BLaER1 treated with 17β-estradiol and CSF1 and Interleukin-3, amounts not matched to agents 10 nM and 100 nM (cell line): ENCODE measurements at regions not wholly inside any gene's neighbourhood (a gene's known extent, or its start where the extent isn't known, plus 50 kb on each side); places are given as distances from the start of the nearest gene placed in this dataset.

Experiments used
- H3K27ac ChIP-seq, 11 experiments: shearing (Covaris generic); formaldehyde crosslinking; 2 replicates each; pipeline ENCODE4 v1.8.1; 2022
- H3K27me3 ChIP-seq, 11 experiments: shearing (Covaris generic); formaldehyde crosslinking; 2 replicates each; pipeline ENCODE4 v1.8.1; 2022
- H3K36me3 ChIP-seq, 11 experiments: shearing (Covaris generic); formaldehyde crosslinking; 2 replicates each; pipeline ENCODE4 v1.8.1; 2022
- H3K4me1 ChIP-seq, 10 experiments: shearing (Covaris generic); formaldehyde crosslinking; 2 replicates each; pipeline ENCODE4 v1.8.1; 2022
- H3K4me2 ChIP-seq, 11 experiments: shearing (Covaris generic); formaldehyde crosslinking; 2 replicates each; pipeline ENCODE4 v1.8.1; 2022
- H3K4me3 ChIP-seq, 10 experiments: shearing (Covaris generic); formaldehyde crosslinking; 2 replicates each; pipeline ENCODE4 v1.8.1; 2022
- H3K9ac ChIP-seq, 11 experiments: shearing (Covaris generic); formaldehyde crosslinking; 2 replicates each; pipeline ENCODE4 v1.8.1; 2022
- H3K9me3 ChIP-seq, 11 experiments: shearing (Covaris generic); formaldehyde crosslinking; replicated peaks in 1 of 11; 2 replicates each; pipeline ENCODE4 v1.8.1; 2022
- H4K20me1 ChIP-seq, 11 experiments: shearing (Covaris generic); formaldehyde crosslinking; 2 replicates each; pipeline ENCODE4 v1.8.1; 2022
- Cebpa-rat ChIP-seq, 11 experiments: shearing (Covaris generic); IDR thresholded peaks; 2 replicates each; pipeline ENCODE4 v1.8.1; 2022

DNA sequence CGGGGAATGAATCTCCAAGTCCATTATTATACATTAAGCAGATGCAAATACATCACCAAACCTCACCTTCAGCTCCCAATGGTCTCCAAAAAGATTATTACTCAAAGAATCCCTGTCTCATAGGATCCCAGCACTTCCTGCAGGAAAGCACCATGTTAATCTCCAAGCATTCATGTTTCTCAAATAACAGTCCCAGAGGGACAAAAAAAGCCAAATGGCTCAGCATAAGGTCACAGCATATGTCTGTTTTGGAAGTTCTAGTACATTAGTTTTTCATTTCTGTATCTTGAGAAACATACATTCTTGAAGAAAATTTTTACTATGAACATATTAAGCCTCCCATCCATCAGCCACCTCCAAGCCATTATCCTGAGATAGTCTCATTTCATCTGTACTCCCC lies 103.3 kb downstream of the METTL4 start:
- TF ChIP-seq Cebpa-rat (IDR thresholded peaks at IDR 0.05): no peak

DNA sequence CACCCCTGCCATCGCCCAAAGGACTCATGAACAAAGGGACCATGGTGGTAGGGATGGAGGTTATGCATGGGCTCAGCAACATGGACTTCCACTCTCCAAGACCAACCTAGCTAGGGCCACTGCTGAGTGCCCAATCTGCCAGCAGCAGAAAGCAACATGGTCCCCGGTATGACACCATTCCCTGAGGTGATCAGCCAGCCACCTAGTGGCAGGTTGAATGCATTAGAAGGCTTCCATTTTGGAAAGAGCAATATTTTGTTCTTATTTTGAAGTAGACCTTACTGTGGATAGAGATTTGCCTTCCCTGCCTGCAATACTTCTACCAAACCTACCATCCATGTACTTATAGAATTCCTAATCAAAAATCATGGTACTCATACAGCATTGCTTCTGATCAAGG lies 99.8 kb downstream of the METTL4 start:
- Histone ChIP-seq H3K4me3 (no peak overlapping the region), H4K20me1 (no peaks in the 10 kb centered on the region), H3K27me3 (no peaks in the 10 kb centered on the region), H3K27ac (no peak overlapping the region), H3K4me2 (no peak overlapping the region), H3K4me1 (no peaks in the 10 kb centered on the region), H3K36me3 (no peaks in the 10 kb centered on the region), H3K9ac (no peak overlapping the region), H3K9me3 (peaks cover 0 to 23% (median 0%) of the 10 kb centered on the region in 11 experiments; a peak in 10 of 22 replicates)
- TF ChIP-seq Cebpa-rat (IDR thresholded peaks at IDR 0.05): no peak

More for the DNA sequence above, 103.3 kb downstream of the METTL4 start:
- Histone ChIP-seq H3K4me3 (no peak overlapping the region), H3K27me3 (no peaks in the 10 kb centered on the region), H4K20me1 (no peaks in the 10 kb centered on the region), H3K36me3 (no peaks in the 10 kb centered on the region), H3K4me2 (no peak overlapping the region), H3K4me1 (no peaks in the 10 kb centered on the region), H3K9ac (no peak overlapping the region), H3K9me3 (peaks cover 0 to 18% (median 0%) of the 10 kb centered on the region in 11 experiments; a peak in 10 of 22 replicates), H3K27ac (no peak overlapping the region)

DNA sequence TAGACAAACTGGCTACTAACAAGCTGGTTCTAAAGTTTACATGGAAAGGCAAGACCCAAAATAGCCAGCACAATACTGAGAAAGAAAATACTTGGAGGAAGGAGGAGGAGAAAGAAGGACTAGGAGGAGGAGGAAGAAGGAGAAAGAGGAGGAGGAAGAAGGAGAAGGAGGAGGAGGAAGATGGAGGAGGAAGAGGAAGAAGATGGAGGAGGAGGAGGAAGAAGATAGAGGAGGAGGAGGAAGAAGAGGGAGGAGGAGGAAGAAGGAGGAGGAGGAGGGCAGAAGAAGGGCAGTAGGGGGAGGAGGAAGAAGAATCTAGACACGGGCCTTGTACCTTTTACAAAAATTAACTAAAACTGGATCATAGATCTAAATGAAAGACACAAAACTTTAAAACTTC lies 92.6 kb downstream of the METTL4 start:
- Histone ChIP-seq H3K36me3 (no peaks in the 10 kb centered on the region), H3K4me2 (no peak overlapping the region), H3K9ac (no peak overlapping the region), H3K27ac (no peak overlapping the region), H4K20me1 (no peaks in the 10 kb centered on the region), H3K27me3 (no peaks in the 10 kb centered on the region), H3K4me1 (no peaks in the 10 kb centered on the region), H3K4me3 (no peak overlapping the region), H3K9me3 (0 out of 22 replicates have a peak, but pooled peaks cover 0 to 7% (median 0%) of the 10 kb centered on the region in 11 experiments)
- no peak for TF ChIP-seq Cebpa-rat (IDR thresholded peaks at IDR 0.05)

DNA sequence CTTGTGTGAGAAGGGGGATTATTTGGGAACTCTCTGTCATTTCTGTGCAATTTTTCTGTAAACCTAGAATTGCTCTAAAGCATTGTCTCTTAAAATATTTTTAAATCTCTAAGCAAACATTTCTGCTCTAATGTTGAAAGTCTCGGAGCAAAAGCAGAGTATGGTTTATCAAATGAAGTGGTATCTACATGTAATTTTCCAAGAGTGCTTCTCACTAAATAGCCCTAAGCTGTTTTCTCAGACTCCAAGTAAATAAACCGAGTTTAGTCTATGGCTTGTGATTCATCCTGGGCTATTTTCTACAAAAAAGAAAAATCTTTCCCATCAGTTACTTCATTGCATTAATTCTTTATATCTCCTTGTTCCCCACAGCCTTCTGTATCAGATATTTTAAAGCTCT lies 90.8 kb downstream of the METTL4 start:
- H3K9me3 ChIP-seq: 0 out of 22 replicates have a peak, but pooled peaks cover 0 to 6% (median 0%) of the 10 kb centered on the region in 11 experiments
- H3K4me3 ChIP-seq: no peak overlapping the region
- no peak overlapping the region for H3K9ac ChIP-seq
- H3K36me3 ChIP-seq: no peaks in the 10 kb centered on the region
- no peak overlapping the region for H3K4me2 ChIP-seq
- no peak overlapping the region for H3K27ac ChIP-seq
- H3K4me1 ChIP-seq: no peaks in the 10 kb centered on the region
- H4K20me1 ChIP-seq: no peaks in the 10 kb centered on the region
- no peaks in the 10 kb centered on the region for H3K27me3 ChIP-seq
- TF ChIP-seq Cebpa-rat (IDR thresholded peaks at IDR 0.05): no peak

DNA sequence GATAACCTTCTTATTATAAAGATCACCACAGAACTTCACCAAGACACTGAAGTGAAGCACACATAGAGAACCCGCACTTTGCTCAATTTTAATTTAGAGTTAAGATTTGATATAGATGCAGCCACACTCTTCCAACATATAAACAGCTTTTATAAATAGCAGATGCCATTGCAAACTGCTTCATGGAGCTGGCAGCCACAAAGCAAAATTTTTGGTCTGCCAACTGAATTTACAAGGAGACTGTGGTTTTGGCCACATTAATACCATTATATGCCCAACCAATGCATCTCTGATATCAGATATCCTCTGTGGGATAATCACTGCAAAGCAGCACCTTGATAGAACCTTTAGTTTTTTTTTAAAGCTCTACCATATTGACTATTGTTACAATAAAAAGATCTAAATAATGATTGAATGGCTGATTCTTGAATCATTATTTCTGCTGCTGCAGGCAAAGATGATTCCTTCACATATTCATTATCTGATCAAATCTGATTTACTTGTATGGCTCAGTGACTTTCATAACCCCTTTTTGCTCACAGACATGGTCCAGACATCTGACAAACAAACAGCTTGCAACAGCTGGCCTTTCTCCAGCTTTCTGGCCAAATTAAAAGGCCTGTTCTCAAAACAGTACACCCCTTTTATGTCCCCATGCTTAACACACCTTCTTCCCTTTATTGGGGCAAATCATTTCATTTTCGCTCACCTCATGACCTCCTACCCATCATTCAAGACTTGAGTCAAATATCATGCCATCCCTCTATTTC lies 88.4 kb downstream of the METTL4 start:
- no peak overlapping the region for H3K4me2 ChIP-seq
- TF ChIP-seq Cebpa-rat (IDR thresholded peaks at IDR 0.05): no peak

DNA sequence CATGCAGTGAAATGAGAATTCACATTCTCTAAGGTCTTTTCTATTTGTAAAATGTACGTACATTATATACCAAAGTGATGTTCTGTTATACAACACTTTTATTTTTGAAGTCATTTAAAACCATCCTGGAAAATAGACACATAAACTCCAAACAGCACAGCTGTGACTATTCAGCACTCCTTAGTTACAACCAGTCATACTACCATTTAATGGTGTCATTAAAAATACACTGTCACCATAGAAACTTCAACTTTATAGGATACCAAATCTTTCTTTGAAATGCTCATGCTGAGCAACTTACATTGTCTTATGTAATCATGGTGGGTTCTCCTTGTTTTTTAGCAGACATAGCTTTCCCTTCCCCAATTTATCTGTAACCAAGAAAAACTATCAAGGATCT lies 85.3 kb downstream of the METTL4 start:
- Histone ChIP-seq H3K4me1 (no peaks in the 10 kb centered on the region), H3K4me3 (no peak overlapping the region), H3K36me3 (no peaks in the 10 kb centered on the region), H3K9ac (no peak overlapping the region), H3K27me3 (no peaks in the 10 kb centered on the region), H3K27ac (no peak overlapping the region), H3K9me3 (peaks cover 0 to 4% (median 0%) of the 10 kb centered on the region in 11 experiments; a peak in 3 of 22 replicates), H4K20me1 (no peaks in the 10 kb centered on the region), H3K4me2 (no peak overlapping the region)
- TF ChIP-seq Cebpa-rat (IDR thresholded peaks at IDR 0.05): no peak

More for the DNA sequence above, 88.4 kb downstream of the METTL4 start:
- Histone ChIP-seq H4K20me1 (no peaks in the 10 kb centered on the region), H3K27ac (no peak overlapping the region), H3K36me3 (no peaks in the 10 kb centered on the region), H3K4me3 (no peak overlapping the region), H3K9me3 (0 out of 22 replicates have a peak, but pooled peaks cover 0 to 6% (median 0%) of the 10 kb centered on the region in 11 experiments), H3K9ac (no peak overlapping the region), H3K4me1 (no peaks in the 10 kb centered on the region), H3K27me3 (no peaks in the 10 kb centered on the region)

DNA sequence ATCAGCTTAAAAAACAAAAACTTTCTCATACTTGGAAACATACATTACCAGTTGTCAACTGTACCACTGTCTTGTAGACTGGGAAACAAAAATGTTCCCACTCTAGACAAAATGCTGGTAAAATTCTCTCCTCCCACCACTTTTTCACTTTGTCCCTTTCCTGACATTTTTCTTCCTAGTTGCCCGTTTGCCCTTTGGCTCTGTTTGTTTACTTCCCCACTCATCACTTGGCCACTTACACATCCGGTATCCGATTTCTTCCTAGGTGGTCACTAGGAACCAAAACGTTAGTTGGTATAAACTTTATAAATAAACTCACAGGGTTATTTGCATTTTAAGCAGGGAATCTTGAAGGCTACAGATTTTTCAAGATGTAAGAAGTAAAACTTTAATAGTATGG lies 84.9 kb downstream of the METTL4 start:
- no peak overlapping the region for H3K4me3 ChIP-seq
- no peaks in the 10 kb centered on the region for H3K27me3 ChIP-seq
- peaks cover 0 to 7% (median 0%) of the 10 kb centered on the region in 11 experiments; a peak in 3 of 22 replicates for H3K9me3 ChIP-seq
- H3K4me2 ChIP-seq: no peak overlapping the region
- no peaks in the 10 kb centered on the region for H4K20me1 ChIP-seq
- H3K4me1 ChIP-seq: no peaks in the 10 kb centered on the region
- no peak overlapping the region for H3K27ac ChIP-seq
- TF ChIP-seq Cebpa-rat (IDR thresholded peaks at IDR 0.05): no peak
- no peaks in the 10 kb centered on the region for H3K36me3 ChIP-seq
- no peak overlapping the region for H3K9ac ChIP-seq
